ENCODE measurements at regions not wholly inside any gene's neighbourhood (a gene's known extent, or its start where the extent isn't known, plus 50 kb on each side); places are given as distances from the start of the nearest gene placed in this dataset.

GRCh38 chr16:60882816-60883215 lies 1153.4 kb downstream of the CDH8 start:
- TF ChIP-seq REST (IDR thresholded peaks at IDR 0.05; ENCODE audit: insufficient read depth in 1 of 2, low read depth in 2 of 2, low read length in 2 of 2): no peak
- TF ChIP-seq FOXP2 (optimal IDR thresholded peaks at IDR 0.05; ENCODE audit: borderline replicate concordance, extremely low read depth, extremely low read length, insufficient read depth): no peak
- no peak for TF ChIP-seq POLR2AphosphoS5 (IDR thresholded peaks at IDR 0.05; ENCODE audit: low read depth, low read length)
- TF ChIP-seq SIN3A (IDR thresholded peaks at IDR 0.05; ENCODE audit: borderline replicate concordance, insufficient read depth, low read length): no peak
- TF ChIP-seq TAF1 (IDR thresholded peaks at IDR 0.05; ENCODE audit: borderline replicate concordance, insufficient read depth, low read length): no peak

GRCh38 chr16:60852635-60853034 lies 1183.6 kb downstream of the CDH8 start:
- no peak for TF ChIP-seq POLR2AphosphoS5 (IDR thresholded peaks at IDR 0.05; ENCODE audit: low read depth, low read length)
- no peak for TF ChIP-seq TAF1 (IDR thresholded peaks at IDR 0.05; ENCODE audit: borderline replicate concordance, insufficient read depth, low read length)
- no peak for TF ChIP-seq FOXP2 (optimal IDR thresholded peaks at IDR 0.05; ENCODE audit: borderline replicate concordance, extremely low read depth, extremely low read length, insufficient read depth)

GRCh38 chr16:60821661-60822060 lies 1214.6 kb downstream of the CDH8 start:
- TF ChIP-seq TAF1 (IDR thresholded peaks at IDR 0.05; ENCODE audit: borderline replicate concordance, insufficient read depth, low read length) (no peak), SIN3A (IDR thresholded peaks at IDR 0.05; ENCODE audit: borderline replicate concordance, insufficient read depth, low read length) (no peak), POLR2AphosphoS5 (IDR thresholded peaks at IDR 0.05; ENCODE audit: low read depth, low read length) (no peak), REST (IDR thresholded peaks at IDR 0.05; ENCODE audit: insufficient read depth in 1 of 2, low read depth in 2 of 2, low read length in 2 of 2) (no peak), FOXP2 (optimal IDR thresholded peaks at IDR 0.05; ENCODE audit: borderline replicate concordance, extremely low read depth, extremely low read length, insufficient read depth) (no peak)

GRCh38 chr16:60820361-60820760 lies 1215.9 kb downstream of the CDH8 start:
- TF ChIP-seq SIN3A (IDR thresholded peaks at IDR 0.05; ENCODE audit: borderline replicate concordance, insufficient read depth, low read length) (no peak), REST (IDR thresholded peaks at IDR 0.05; ENCODE audit: insufficient read depth in 1 of 2, low read depth in 2 of 2, low read length in 2 of 2) (no peak), TAF1 (IDR thresholded peaks at IDR 0.05; ENCODE audit: borderline replicate concordance, insufficient read depth, low read length) (no peak), FOXP2 (optimal IDR thresholded peaks at IDR 0.05; ENCODE audit: borderline replicate concordance, extremely low read depth, extremely low read length, insufficient read depth) (no peak), POLR2AphosphoS5 (IDR thresholded peaks at IDR 0.05; ENCODE audit: low read depth, low read length) (no peak)

GRCh38 chr16:60818465-60818864 lies 1217.8 kb downstream of the CDH8 start:
- TF ChIP-seq POLR2AphosphoS5 (IDR thresholded peaks at IDR 0.05; ENCODE audit: low read depth, low read length): no peak

GRCh38 chr16:60816461-60816860 lies 1219.8 kb downstream of the CDH8 start:
- no peak for TF ChIP-seq SIN3A (IDR thresholded peaks at IDR 0.05; ENCODE audit: borderline replicate concordance, insufficient read depth, low read length)
- no peak for TF ChIP-seq REST (IDR thresholded peaks at IDR 0.05; ENCODE audit: insufficient read depth in 1 of 2, low read depth in 2 of 2, low read length in 2 of 2)
- TF ChIP-seq POLR2AphosphoS5 (IDR thresholded peaks at IDR 0.05; ENCODE audit: low read depth, low read length): no peak
- TF ChIP-seq TAF1 (IDR thresholded peaks at IDR 0.05; ENCODE audit: borderline replicate concordance, insufficient read depth, low read length): no peak
- no peak for TF ChIP-seq FOXP2 (optimal IDR thresholded peaks at IDR 0.05; ENCODE audit: borderline replicate concordance, extremely low read depth, extremely low read length, insufficient read depth)

Data from PFSK-1 (cell line).